ENCODE measurements at regions not wholly inside any gene's neighbourhood (a gene's known extent, or its start where the extent isn't known, plus 50 kb on each side); places are given as distances from the start of the nearest gene placed in this dataset.

DNA sequence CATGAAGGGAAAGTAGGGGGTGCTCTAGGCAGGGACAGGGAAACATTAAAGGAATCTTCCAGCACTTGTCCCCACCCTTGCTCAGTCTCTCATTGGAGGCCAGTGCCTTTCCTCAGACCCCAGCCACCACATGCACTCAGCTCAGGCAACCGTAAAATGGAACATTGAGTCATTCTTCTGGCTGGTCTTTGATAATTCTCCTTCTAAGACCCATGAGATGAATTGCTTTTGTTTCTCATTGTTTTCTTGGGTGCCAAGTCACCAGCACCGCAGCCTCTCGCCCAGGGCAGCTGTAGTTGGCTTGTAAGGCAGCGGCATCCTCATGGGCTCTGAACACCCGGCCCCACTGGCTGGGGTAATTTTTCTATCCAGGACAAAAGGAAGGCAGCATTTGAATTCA is 108.2 kb downstream of the PHETA1 start:
- no peak for TF ChIP-seq SIN3A (IDR thresholded peaks at IDR 0.05; ENCODE audit: low read depth)
- TF ChIP-seq POLR2A (IDR thresholded peaks at IDR 0.05; ENCODE audit: borderline replicate concordance, extremely low read depth, insufficient read depth, insufficient read length) = no peak
- TF ChIP-seq RAD21 (IDR thresholded peaks at IDR 0.05; ENCODE audit: low read depth) = no peak
- TF ChIP-seq CEBPB (IDR thresholded peaks at IDR 0.05; ENCODE audit: low read depth) = no peak
- TF ChIP-seq, protein P1, sequence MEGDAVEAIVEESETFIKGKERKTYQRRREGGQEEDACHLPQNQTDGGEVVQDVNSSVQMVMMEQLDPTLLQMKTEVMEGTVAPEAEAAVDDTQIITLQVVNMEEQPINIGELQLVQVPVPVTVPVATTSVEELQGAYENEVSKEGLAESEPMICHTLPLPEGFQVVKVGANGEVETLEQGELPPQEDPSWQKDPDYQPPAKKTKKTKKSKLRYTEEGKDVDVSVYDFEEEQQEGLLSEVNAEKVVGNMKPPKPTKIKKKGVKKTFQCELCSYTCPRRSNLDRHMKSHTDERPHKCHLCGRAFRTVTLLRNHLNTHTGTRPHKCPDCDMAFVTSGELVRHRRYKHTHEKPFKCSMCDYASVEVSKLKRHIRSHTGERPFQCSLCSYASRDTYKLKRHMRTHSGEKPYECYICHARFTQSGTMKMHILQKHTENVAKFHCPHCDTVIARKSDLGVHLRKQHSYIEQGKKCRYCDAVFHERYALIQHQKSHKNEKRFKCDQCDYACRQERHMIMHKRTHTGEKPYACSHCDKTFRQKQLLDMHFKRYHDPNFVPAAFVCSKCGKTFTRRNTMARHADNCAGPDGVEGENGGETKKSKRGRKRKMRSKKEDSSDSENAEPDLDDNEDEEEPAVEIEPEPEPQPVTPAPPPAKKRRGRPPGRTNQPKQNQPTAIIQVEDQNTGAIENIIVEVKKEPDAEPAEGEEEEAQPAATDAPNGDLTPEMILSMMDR (IDR thresholded peaks at IDR 0.05 in 2 of 3, conservative IDR thresholded peaks at IDR 0.05 in 1 of 3; ENCODE audit: borderline replicate concordance in 1 of 3, insufficient read depth in 1 of 3, low read depth in 2 of 3, low read length in 2 of 3) = no peak
- TF ChIP-seq EZH2 (IDR thresholded peaks at IDR 0.05) = no peak
